ENCODE measurements at regions not wholly inside any gene's neighbourhood (a gene's known extent, or its start where the extent isn't known, plus 50 kb on each side); places are given as distances from the start of the nearest gene placed in this dataset.

DNA sequence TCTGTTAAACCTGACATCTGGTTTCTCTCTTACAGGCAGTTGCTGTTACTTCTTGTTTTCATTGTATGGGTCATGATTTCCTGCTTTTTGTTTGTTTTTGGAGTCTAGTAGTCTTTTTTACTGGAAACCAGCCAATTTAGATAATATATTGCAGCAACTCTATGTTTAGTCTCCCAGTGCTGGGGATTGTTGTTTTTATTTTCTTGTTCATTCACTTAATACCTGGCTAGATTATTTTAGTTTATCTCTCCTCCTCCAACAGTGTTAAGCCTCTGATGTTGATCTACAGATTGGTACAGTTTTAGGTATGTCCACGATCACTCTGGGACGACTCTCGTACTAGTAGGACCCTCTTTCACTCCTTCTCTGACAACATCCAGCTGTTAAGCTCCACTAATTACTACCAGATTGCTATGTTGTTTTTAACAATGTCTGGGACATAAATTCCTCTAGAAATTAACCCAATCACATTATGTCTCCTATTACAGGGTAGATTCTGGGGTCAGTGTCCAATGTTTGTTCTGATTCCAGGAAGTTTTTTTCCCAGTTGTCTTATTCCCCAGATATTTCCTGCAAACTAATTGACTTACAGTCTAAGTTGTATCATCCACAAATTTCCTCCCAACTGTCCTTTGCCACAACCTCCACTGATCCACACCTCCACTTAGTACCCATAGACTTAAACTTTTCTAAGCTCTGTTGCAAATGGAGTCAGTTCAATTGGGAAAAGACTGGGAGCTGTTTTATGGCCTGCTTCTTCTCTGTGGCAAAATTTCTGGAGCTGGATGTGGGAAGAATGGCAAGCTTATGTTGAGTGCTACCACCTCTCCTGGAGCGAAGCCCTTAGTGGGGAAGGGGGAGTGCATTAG is 1280.6 kb upstream of the CNTN5 start:
- Histone ChIP-seq H3K4me3 (ENCODE audit: insufficient read depth, low read length, poor library complexity, severe bottlenecking) (no peak overlapping the region), H3K79me2 (ENCODE audit: insufficient read depth, low read length) (no peaks in the 10 kb centered on the region), H3K27me3 (ENCODE audit: low read length) (no peaks in the 10 kb centered on the region), H3K36me3 (ENCODE audit: low read length) (no peaks in the 10 kb centered on the region), H3K9ac (ENCODE audit: low read length) (no peak overlapping the region), H4K20me1 (ENCODE audit: low read depth, low read length) (no peaks in the 10 kb centered on the region), H2AFZ (ENCODE audit: low read depth, low read length, severe bottlenecking) (no peak overlapping the region), H3K27ac (ENCODE audit: low read depth, low read length) (no peak overlapping the region), H3K9me2 (replicated peaks; ENCODE audit: insufficient read depth, low read length) (no peaks in the 10 kb centered on the region), H3F3A (ENCODE audit: insufficient read depth) (no peaks in the 10 kb centered on the region), H3K4me2 (ENCODE audit: low read depth, low read length, poor library complexity, severe bottlenecking) (no peak overlapping the region), H3K9me3 (ENCODE audit: insufficient read depth, low read length) (no peaks in the 10 kb centered on the region)
- TF ChIP-seq, protein P1, sequence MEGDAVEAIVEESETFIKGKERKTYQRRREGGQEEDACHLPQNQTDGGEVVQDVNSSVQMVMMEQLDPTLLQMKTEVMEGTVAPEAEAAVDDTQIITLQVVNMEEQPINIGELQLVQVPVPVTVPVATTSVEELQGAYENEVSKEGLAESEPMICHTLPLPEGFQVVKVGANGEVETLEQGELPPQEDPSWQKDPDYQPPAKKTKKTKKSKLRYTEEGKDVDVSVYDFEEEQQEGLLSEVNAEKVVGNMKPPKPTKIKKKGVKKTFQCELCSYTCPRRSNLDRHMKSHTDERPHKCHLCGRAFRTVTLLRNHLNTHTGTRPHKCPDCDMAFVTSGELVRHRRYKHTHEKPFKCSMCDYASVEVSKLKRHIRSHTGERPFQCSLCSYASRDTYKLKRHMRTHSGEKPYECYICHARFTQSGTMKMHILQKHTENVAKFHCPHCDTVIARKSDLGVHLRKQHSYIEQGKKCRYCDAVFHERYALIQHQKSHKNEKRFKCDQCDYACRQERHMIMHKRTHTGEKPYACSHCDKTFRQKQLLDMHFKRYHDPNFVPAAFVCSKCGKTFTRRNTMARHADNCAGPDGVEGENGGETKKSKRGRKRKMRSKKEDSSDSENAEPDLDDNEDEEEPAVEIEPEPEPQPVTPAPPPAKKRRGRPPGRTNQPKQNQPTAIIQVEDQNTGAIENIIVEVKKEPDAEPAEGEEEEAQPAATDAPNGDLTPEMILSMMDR (IDR thresholded peaks at IDR 0.05; ENCODE audit: insufficient read depth, low read length, poor library complexity, severe bottlenecking) = no peak
- TF ChIP-seq EZH2phosphoT487 (conservative IDR thresholded peaks at IDR 0.05; ENCODE audit: low read length) = no peak

DNA sequence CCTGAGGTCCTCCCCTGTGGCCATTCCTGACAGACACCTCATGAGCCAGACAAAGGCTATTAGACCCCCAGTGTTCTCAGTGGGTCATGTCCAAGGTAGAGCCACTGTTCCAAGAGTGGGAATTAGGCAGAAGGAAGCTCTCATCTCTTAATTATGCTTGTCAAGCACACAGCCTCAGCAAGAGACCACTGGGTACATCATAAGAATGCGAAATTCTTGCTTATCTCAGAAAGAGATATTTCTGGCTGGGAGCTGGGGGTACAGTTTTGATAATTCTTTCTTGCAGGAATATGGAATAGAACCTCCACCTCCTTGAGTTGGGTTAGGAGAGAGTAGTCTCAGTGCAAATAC is 1280.0 kb upstream of the CNTN5 start:
- Histone ChIP-seq H4K20me1 (ENCODE audit: low read depth, low read length) (no peaks in the 10 kb centered on the region), H3K27ac (ENCODE audit: low read depth, low read length) (no peak overlapping the region), H3K4me3 (ENCODE audit: insufficient read depth, low read length, poor library complexity, severe bottlenecking) (no peak overlapping the region), H2AFZ (ENCODE audit: low read depth, low read length, severe bottlenecking) (no peak overlapping the region), H3K9ac (ENCODE audit: low read length) (no peak overlapping the region), H3K9me2 (replicated peaks; ENCODE audit: insufficient read depth, low read length) (no peaks in the 10 kb centered on the region), H3K79me2 (ENCODE audit: insufficient read depth, low read length) (no peaks in the 10 kb centered on the region), H3K4me2 (ENCODE audit: low read depth, low read length, poor library complexity, severe bottlenecking) (no peak overlapping the region), H3F3A (ENCODE audit: insufficient read depth) (no peaks in the 10 kb centered on the region), H3K36me3 (ENCODE audit: low read length) (no peaks in the 10 kb centered on the region), H3K9me3 (ENCODE audit: insufficient read depth, low read length) (no peaks in the 10 kb centered on the region), H3K27me3 (ENCODE audit: low read length) (no peaks in the 10 kb centered on the region)
- TF ChIP-seq EZH2phosphoT487 (conservative IDR thresholded peaks at IDR 0.05; ENCODE audit: low read length) = no peak

DNA sequence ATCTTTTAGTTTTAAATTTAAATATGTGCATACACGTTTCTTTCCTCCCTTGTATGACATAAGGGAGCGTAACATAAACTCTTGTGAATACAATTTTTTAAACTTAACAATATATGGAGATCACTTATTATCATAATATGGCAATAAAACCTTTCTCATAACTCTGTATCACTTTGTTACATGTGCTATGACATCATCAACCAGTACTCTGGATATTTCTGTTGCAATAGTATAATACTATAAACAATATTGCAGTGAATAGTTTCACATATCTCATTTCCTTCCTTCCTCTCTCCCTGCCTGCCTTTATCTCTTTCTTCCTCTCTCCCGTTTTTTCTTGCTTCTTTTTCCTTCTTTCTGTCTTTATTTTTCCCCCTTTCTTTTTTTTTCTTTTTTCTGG is 1278.0 kb upstream of the CNTN5 start:
- Histone ChIP-seq H2AFZ (ENCODE audit: low read depth, low read length, severe bottlenecking) (no peak overlapping the region), H3K9me2 (replicated peaks; ENCODE audit: insufficient read depth, low read length) (no peaks in the 10 kb centered on the region), H3F3A (ENCODE audit: insufficient read depth) (no peaks in the 10 kb centered on the region), H3K79me2 (ENCODE audit: insufficient read depth, low read length) (no peaks in the 10 kb centered on the region), H3K4me3 (ENCODE audit: insufficient read depth, low read length, poor library complexity, severe bottlenecking) (no peak overlapping the region), H3K36me3 (ENCODE audit: low read length) (no peaks in the 10 kb centered on the region), H3K9me3 (ENCODE audit: insufficient read depth, low read length) (no peaks in the 10 kb centered on the region), H4K20me1 (ENCODE audit: low read depth, low read length) (no peaks in the 10 kb centered on the region), H3K9ac (ENCODE audit: low read length) (no peak overlapping the region), H3K27ac (ENCODE audit: low read depth, low read length) (no peak overlapping the region), H3K4me2 (ENCODE audit: low read depth, low read length, poor library complexity, severe bottlenecking) (no peak overlapping the region), H3K27me3 (ENCODE audit: low read length) (no peaks in the 10 kb centered on the region)
- no peak for TF ChIP-seq EZH2phosphoT487 (conservative IDR thresholded peaks at IDR 0.05; ENCODE audit: low read length)
- TF ChIP-seq, protein P1 (IDR thresholded peaks at IDR 0.05; ENCODE audit: insufficient read depth, low read length, poor library complexity, severe bottlenecking) = no peak

DNA sequence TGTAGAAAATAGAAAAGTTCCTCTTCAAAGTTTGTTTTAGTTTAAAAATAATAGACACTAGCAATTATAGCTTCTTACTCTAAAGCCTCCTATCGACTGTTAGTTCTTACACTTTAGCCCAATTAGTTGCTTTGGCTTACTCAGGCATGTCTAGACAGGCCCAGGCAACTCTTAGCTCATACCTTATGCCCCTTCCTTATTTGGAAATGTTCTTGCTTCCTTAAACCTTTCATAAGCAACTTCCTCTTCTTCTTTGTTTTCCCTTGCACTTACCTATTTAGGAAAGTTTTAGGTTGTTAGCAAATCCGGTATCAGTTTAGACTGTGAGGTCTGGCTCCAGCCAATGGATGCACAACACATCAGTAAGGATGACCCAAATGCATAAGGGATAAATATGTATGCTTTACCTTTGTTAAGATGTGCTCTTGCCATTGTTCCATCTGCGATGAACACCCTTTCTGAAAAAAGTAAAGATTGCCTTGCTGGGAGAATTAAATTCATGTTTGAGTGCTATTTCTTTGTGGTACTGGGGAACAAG is 1277.5 kb upstream of the CNTN5 start:
- Histone ChIP-seq H3K9me2 (replicated peaks; ENCODE audit: insufficient read depth, low read length) (no peaks in the 10 kb centered on the region), H3K4me3 (ENCODE audit: insufficient read depth, low read length, poor library complexity, severe bottlenecking) (no peak overlapping the region), H3K79me2 (ENCODE audit: insufficient read depth, low read length) (no peaks in the 10 kb centered on the region), H3F3A (ENCODE audit: insufficient read depth) (no peaks in the 10 kb centered on the region), H3K9ac (ENCODE audit: low read length) (no peak overlapping the region), H3K9me3 (ENCODE audit: insufficient read depth, low read length) (no peaks in the 10 kb centered on the region), H3K27ac (ENCODE audit: low read depth, low read length) (no peak overlapping the region), H2AFZ (ENCODE audit: low read depth, low read length, severe bottlenecking) (no peak overlapping the region), H3K36me3 (ENCODE audit: low read length) (no peaks in the 10 kb centered on the region), H3K4me2 (ENCODE audit: low read depth, low read length, poor library complexity, severe bottlenecking) (no peak overlapping the region), H4K20me1 (ENCODE audit: low read depth, low read length) (no peaks in the 10 kb centered on the region), H3K27me3 (ENCODE audit: low read length) (no peaks in the 10 kb centered on the region)
- TF ChIP-seq EZH2phosphoT487 (conservative IDR thresholded peaks at IDR 0.05; ENCODE audit: low read length) = no peak
- TF ChIP-seq, protein P1 (IDR thresholded peaks at IDR 0.05; ENCODE audit: insufficient read depth, low read length, poor library complexity, severe bottlenecking) = no peak
